ENCODE measurements at regions not wholly inside any gene's neighbourhood (a gene's known extent, or its start where the extent isn't known, plus 50 kb on each side); places are given as distances from the start of the nearest gene placed in this dataset.

DNA sequence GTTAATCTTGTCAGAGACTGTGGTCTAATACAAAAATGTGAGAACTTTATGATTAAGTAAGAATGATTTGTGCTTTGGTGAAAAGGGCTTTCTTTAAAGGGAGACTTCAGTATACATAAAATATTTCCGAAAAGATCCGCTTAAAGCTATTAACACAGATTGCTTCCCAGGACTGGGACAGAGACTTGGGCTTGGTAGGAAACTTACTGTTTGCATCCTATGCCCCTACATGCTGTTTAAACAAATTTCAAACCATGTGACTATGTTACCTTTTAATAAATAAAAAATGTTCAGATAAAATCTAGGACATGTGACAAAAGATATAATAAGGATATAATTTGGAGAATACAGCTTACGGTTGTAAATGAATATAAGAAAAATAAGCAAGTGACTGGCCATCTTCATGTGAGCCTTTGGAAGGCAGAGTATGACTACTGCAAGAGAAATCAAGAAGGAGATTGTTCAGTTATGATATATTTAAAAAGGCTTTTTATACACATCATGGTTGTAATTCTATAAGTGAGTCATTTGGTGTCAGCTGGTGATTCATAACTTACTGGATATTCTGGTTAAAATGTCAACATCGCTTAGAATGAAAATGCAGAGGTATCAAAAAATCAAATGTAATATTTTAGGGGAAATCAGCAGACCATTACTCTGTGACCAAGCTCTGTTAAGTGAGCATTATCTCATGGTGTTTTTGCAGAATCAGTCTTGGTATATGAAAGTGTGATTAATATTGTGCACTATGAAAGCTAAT is 234.7 kb upstream of the E2F7 start (continued):
- TF ChIP-seq RFX5 (IDR thresholded peaks at IDR 0.05; ENCODE audit: low read length) (no peak), TEAD4 (IDR thresholded peaks at IDR 0.05; ENCODE audit: borderline replicate concordance, insufficient read depth) (peak; percentile 96), NRF1 (IDR thresholded peaks at IDR 0.05; ENCODE audit: low read depth, low read length) (no peak), POLR2AphosphoS5 (IDR thresholded peaks at IDR 0.05; ENCODE audit: low read depth, low read length) (peak; percentile 91), FOSL2 (IDR thresholded peaks at IDR 0.05; ENCODE audit: borderline replicate concordance, low read depth) (peak; percentile 100)
- TF ChIP-seq, protein P1, sequence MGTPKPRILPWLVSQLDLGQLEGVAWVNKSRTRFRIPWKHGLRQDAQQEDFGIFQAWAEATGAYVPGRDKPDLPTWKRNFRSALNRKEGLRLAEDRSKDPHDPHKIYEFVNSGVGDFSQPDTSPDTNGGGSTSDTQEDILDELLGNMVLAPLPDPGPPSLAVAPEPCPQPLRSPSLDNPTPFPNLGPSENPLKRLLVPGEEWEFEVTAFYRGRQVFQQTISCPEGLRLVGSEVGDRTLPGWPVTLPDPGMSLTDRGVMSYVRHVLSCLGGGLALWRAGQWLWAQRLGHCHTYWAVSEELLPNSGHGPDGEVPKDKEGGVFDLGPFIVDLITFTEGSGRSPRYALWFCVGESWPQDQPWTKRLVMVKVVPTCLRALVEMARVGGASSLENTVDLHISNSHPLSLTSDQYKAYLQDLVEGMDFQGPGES (IDR thresholded peaks at IDR 0.05; ENCODE audit: low read depth, low read length), result no peak
- TF ChIP-seq, protein P2, sequence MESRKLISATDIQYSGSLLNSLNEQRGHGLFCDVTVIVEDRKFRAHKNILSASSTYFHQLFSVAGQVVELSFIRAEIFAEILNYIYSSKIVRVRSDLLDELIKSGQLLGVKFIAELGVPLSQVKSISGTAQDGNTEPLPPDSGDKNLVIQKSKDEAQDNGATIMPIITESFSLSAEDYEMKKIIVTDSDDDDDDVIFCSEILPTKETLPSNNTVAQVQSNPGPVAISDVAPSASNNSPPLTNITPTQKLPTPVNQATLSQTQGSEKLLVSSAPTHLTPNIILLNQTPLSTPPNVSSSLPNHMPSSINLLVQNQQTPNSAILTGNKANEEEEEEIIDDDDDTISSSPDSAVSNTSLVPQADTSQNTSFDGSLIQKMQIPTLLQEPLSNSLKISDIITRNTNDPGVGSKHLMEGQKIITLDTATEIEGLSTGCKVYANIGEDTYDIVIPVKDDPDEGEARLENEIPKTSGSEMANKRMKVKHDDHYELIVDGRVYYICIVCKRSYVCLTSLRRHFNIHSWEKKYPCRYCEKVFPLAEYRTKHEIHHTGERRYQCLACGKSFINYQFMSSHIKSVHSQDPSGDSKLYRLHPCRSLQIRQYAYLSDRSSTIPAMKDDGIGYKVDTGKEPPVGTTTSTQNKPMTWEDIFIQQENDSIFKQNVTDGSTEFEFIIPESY (IDR thresholded peaks at IDR 0.05; ENCODE audit: borderline replicate concordance, low read depth), result peak; percentile 68; the same call in 1 of the 2 replicates

DNA sequence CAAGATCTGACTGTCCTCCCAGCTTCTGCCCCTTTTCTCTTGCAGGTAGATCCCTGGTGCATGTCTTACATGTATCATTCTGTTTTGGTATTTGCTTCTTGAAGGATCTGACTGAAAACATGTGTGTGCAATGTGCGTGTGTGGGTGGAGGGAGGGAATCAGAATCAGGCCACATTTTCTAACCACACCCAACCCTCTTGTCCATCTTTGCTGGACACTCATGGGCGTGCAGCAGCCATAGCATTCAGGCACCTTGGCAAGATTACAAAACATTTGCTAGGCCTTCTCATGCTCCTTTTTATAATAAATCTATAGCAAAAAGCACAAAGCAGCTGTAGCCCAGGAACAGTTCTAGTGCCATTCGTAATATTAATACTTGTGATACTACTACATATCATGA is 233.6 kb upstream of the E2F7 start:
- POLR2A ChIA-PET, result no interaction called here
- H3K27me3 ChIP-seq (ENCODE audit: insufficient read depth), result no peaks in the 10 kb centered on the region
- H3K27ac ChIP-seq (ENCODE audit: low read depth in 2 of 2, low read length in 1 of 2), result peak overlapping the region in 1 of 2 experiments; percentile 84; a peak in 3 of 4 replicates
- H3K9me2 ChIP-seq, result no peaks in the 10 kb centered on the region
- no peaks in the 10 kb centered on the region for H3K9me3 ChIP-seq
- CTCF ChIA-PET, result interaction anchor here (1.8 kb wide), 1 partner anchor 15 kb away, joined by 6 read pairs; no protein-coding TSS in a partner anchor
- H3K4me2 ChIP-seq, result no peak overlapping the region
- no peaks in the 10 kb centered on the region for H3K79me2 ChIP-seq (ENCODE audit: insufficient read depth)
- H2AFZ ChIP-seq (ENCODE audit: low read depth), result 0 out of 2 replicates have a peak overlapping the region, but pooled peaks have one; percentile 49
- TF ChIP-seq ELF1 (IDR thresholded peaks at IDR 0.05), result no peak
- H3K4me1 ChIP-seq (ENCODE audit: control insufficient read depth in 1 of 2, insufficient read depth in 2 of 2, low read depth in 1 of 2, low read length in 1 of 2), result peaks cover 0 to 5% of the 10 kb centered on the region in 2 experiments; a peak in 1 of 4 replicates
- no peaks in the 10 kb centered on the region for H4K20me1 ChIP-seq (ENCODE audit: insufficient read depth)
- no peak for DNase-seq
- peaks cover 20% of the 10 kb centered on the region for H3F3A ChIP-seq (replicated peaks; ENCODE audit: insufficient read depth)
- no peak overlapping the region for H3K4me3 ChIP-seq (ENCODE audit: low read depth in 2 of 2, low read length in 1 of 2)
- no peak overlapping the region for H3K9ac ChIP-seq
- no peaks in the 10 kb centered on the region for H3K36me3 ChIP-seq (replicated peaks in 1 of 2; ENCODE audit: control insufficient read depth in 1 of 2, insufficient read depth in 2 of 2, low read length in 1 of 2)
- WGBS (ENCODE audit: low lambda C conversion rate), result 76% methylated on average over 3 of the region's 3 CpGs

DNA sequence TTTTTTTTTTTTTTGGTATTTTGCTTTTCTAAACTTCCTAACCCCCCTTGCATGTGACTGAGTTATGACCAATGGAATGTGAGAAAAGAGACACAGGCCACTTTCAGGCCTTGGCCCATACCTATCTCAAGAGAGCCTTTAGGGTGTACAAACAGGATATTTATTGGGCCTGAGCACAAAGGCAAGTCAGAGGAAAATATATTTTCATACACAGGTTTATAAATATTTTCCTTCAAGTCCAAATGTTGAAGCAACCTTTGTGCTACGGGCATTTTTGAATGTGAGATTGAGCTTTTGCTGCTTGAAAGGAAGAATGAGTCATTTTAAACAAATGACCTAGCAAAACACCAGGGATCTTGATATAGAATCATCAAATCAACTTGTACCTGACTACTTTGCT is 228.6 kb upstream of the E2F7 start:
- 11% methylated on average over 1 of the region's 1 CpG for WGBS (ENCODE audit: low lambda C conversion rate)
- Histone ChIP-seq H3K36me3 (replicated peaks in 1 of 2; ENCODE audit: control insufficient read depth in 1 of 2, insufficient read depth in 2 of 2, low read length in 1 of 2) (no peaks in the 10 kb centered on the region), H3K9ac (peak overlapping the region; percentile 23; the same call in 1 of the 2 replicates), H4K20me1 (ENCODE audit: insufficient read depth) (no peaks in the 10 kb centered on the region), H2AFZ (ENCODE audit: low read depth) (peak overlapping the region; percentile 82; the same call in 1 of the 2 replicates), H3K27me3 (ENCODE audit: insufficient read depth) (no peaks in the 10 kb centered on the region), H3K4me1 (ENCODE audit: control insufficient read depth in 1 of 2, insufficient read depth in 2 of 2, low read depth in 1 of 2, low read length in 1 of 2) (0 out of 4 replicates have a peak, but pooled peaks cover 0 to 7% of the 10 kb centered on the region in 2 experiments), H3K9me3 (no peaks in the 10 kb centered on the region), H3K79me2 (ENCODE audit: insufficient read depth) (no peaks in the 10 kb centered on the region), H3K9me2 (no peaks in the 10 kb centered on the region), H3K4me2 (no peak overlapping the region), H3F3A (replicated peaks; ENCODE audit: insufficient read depth) (peaks cover 2% of the 10 kb centered on the region), H3K4me3 (ENCODE audit: low read depth in 2 of 2, low read length in 1 of 2) (no peak overlapping the region), H3K27ac (ENCODE audit: low read depth in 2 of 2, low read length in 1 of 2) (peak overlapping the region in 1 of 2 experiments; percentile 58; a peak in 3 of 4 replicates)
- no peak for DNase-seq
- CTCF ChIA-PET, result no interaction called here
- POLR2A ChIA-PET, result no interaction called here
- TF ChIP-seq, protein P2 (IDR thresholded peaks at IDR 0.05; ENCODE audit: borderline replicate concordance, low read depth), result no peak
- TF ChIP-seq, protein P3, sequence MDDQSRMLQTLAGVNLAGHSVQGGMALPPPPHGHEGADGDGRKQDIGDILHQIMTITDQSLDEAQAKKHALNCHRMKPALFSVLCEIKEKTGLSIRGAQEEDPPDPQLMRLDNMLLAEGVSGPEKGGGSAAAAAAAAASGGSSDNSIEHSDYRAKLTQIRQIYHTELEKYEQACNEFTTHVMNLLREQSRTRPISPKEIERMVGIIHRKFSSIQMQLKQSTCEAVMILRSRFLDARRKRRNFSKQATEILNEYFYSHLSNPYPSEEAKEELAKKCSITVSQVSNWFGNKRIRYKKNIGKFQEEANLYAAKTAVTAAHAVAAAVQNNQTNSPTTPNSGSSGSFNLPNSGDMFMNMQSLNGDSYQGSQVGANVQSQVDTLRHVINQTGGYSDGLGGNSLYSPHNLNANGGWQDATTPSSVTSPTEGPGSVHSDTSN (IDR thresholded peaks at IDR 0.05), result peak; percentile 58
- TF ChIP-seq, protein P4, sequence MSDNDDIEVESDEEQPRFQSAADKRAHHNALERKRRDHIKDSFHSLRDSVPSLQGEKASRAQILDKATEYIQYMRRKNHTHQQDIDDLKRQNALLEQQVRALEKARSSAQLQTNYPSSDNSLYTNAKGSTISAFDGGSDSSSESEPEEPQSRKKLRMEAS (IDR thresholded peaks at IDR 0.05; ENCODE audit: low read depth), result no peak; the same call in 1 of the 2 replicates
- TF ChIP-seq GATA2 (CRISPR knock-in tag; IDR thresholded peaks at IDR 0.05) (no peak), NRF1 (IDR thresholded peaks at IDR 0.05; ENCODE audit: low read depth, low read length) (no peak), TEAD4 (IDR thresholded peaks at IDR 0.05; ENCODE audit: borderline replicate concordance, insufficient read depth) (no peak), GABPA (IDR thresholded peaks at IDR 0.05; ENCODE audit: low read depth) (no peak), YY1 (IDR thresholded peaks at IDR 0.05; ENCODE audit: low read depth) (no peak), RXRA (IDR thresholded peaks at IDR 0.05; ENCODE audit: borderline replicate concordance, low read depth) (no peak), EZH2phosphoT487 (IDR thresholded peaks at IDR 0.05; ENCODE audit: borderline replicate concordance, low read depth) (no peak), FOXJ3 (CRISPR knock-in tag; IDR thresholded peaks at IDR 0.05) (no peak)
